Common myeloid progenitor, CD34-positive (primary cell): ENCODE measurements at regions not wholly inside any gene's neighbourhood (a gene's known extent, or its start where the extent isn't known, plus 50 kb on each side); places are given as distances from the start of the nearest gene placed in this dataset.
"Not testable (repeated sequence)": the region's sequence is repeated elsewhere in the genome, so short reads cannot be mapped to it uniquely, and the experiment has no call there.

ENCODE experiments used
- CTCF ChIA-PET: fragments of 350-600 bp; sonication (Branson Sonifier 250); formaldehyde crosslinking; loops from one replicate; lab custom pipeline; 2021; ENCODE audit warnings: antibody characterized with exemption; lab: Charles Lee
- POLR2A ChIA-PET: fragments of 350-600 bp; sonication (Branson Sonifier 250); formaldehyde crosslinking; loops from one replicate; lab custom pipeline; 2021; ENCODE audit warnings: antibody characterized with exemption; lab: Charles Lee
- DNase-seq, 3 donors: peaks; one replicate each; pipeline versions ENCODE4 v3.0.0 to v3.0.0-alpha.2; 2013
- H3K27ac ChIP-seq, 2 experiments: 1 replicate in 1 of 2; 2 replicates in 1 of 2; pipeline ENCODE4 v1.7.0; 2013; ENCODE audit warnings: inconsistent platforms in 2 of 2, low read length in 2 of 2, mild to moderate bottlenecking in 2 of 2, low read depth in 1 of 2, moderate library complexity in 1 of 2; ENCODE audit not compliant: severe bottlenecking in 2 of 2, insufficient read depth in 1 of 2, poor library complexity in 1 of 2
- H3K27me3 ChIP-seq, 5 experiments: replicated peaks in 2 of 5; 1 replicate in 3 of 5; 2 replicates in 2 of 5; pipeline versions ENCODE4 v1.6.1 to v1.7.0; 2013; ENCODE audit warnings: low read length in 4 of 5, mild to moderate bottlenecking in 2 of 5, moderate library complexity in 2 of 5, inconsistent platforms in 1 of 5; ENCODE audit not compliant: insufficient read depth in 5 of 5, control insufficient read depth in 4 of 5
- H3K36me3 ChIP-seq, 4 experiments: 1 replicate in 2 of 4; 2 replicates in 2 of 4; pipeline versions ENCODE4 v1.6.1 to v1.7.0; 2013; ENCODE audit warnings: low read length in 3 of 4, control low read depth in 1 of 4, mild to moderate bottlenecking in 1 of 4; ENCODE audit not compliant: control insufficient read depth in 4 of 4, insufficient read depth in 4 of 4
- H3K4me1 ChIP-seq, 4 experiments: 1 replicate in 3 of 4; 2 replicates in 1 of 4; pipeline versions ENCODE4 v1.6.1 to v1.7.1; 2013; ENCODE audit warnings: low read length in 3 of 4, mild to moderate bottlenecking in 3 of 4, control low read depth in 1 of 4, inconsistent platforms in 1 of 4, moderate library complexity in 1 of 4; ENCODE audit not compliant: control insufficient read depth in 4 of 4, insufficient read depth in 4 of 4; ENCODE audit errors: control extremely low read depth in 1 of 4
- H3K4me3 ChIP-seq, 7 experiments: 1 replicate in 4 of 7; 2 replicates in 3 of 7; pipeline versions ENCODE4 v1.5.1 to v1.7.0; 2013; ENCODE audit warnings: mild to moderate bottlenecking in 7 of 7, low read length in 6 of 7, moderate library complexity in 6 of 7, inconsistent platforms in 2 of 7, low read depth in 2 of 7, control low read depth in 1 of 7; ENCODE audit not compliant: insufficient read depth in 4 of 7, control insufficient read depth in 1 of 7; ENCODE audit errors: extremely low read depth in 1 of 7
- H3K9me3 ChIP-seq, 5 experiments: 1 replicate in 4 of 5; 2 replicates in 1 of 5; pipeline versions ENCODE4 v1.6.1 to v1.7.1; 2013; ENCODE audit warnings: low read length in 4 of 5, mild to moderate bottlenecking in 2 of 5, inconsistent platforms in 1 of 5, low read depth in 1 of 5, moderate library complexity in 1 of 5; ENCODE audit not compliant: control insufficient read depth in 4 of 5, insufficient read depth in 2 of 5; ENCODE audit errors: control extremely low read depth in 1 of 5
- WGBS: methylation state at CpG from one replicate; pipeline ENCODE4 v1.1.5; 2013; ENCODE audit not compliant: insufficient coverage; 5-methylcytosine and 5-hydroxymethylcytosine counted together

DNA sequence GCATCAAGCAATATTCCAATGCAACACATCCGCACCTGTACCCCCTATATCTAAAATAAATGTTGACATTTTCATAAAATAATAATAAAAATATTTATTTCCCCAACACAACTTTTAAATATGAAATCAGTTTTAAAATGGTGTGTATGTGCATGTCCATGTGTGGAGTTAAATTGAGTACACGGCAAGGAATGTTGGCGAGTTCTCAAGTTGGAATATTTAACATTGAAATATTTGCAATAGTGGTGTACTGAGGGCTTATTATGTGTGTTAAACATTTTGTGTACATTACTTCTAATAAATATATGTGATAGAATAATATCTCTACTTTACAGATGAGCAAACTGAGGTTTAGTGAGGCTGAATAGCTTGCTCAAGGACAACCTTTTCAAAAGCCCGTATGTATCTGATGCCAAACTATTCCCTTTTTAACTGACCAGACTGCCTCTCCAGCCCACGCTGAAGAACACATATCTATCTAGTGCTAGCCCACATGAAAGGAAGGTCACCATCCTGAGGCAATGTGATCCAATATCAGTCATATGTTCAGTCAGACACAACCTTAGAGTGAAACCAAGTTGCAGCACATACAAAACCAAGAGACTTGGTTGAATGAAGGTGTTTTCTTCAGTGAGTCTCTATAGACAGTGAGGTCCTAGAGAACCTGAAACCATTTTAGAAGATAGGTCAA, 192.2 kb upstream of the CDH11 start:
- no peak overlapping the region for H3K4me3 ChIP-seq
- H3K27ac ChIP-seq: no peak overlapping the region
- peaks cover 0 to 2% (median 0%) of the 10 kb centered on the region in 5 experiments for H3K27me3 ChIP-seq
- no peak for DNase-seq
- ChIA-PET CTCF (no interaction called here), POLR2A (no interaction called here)
- no peaks in the 10 kb centered on the region for H3K9me3 ChIP-seq
- H3K4me1 ChIP-seq: no peaks in the 10 kb centered on the region
- no peaks in the 10 kb centered on the region for H3K36me3 ChIP-seq
- WGBS: 100% methylated on average over 1 of the region's 5 CpGs

- Histone ChIP-seq H3K36me3 (no peaks in the 10 kb centered on the region), H3K27ac (no peak overlapping the region), H3K9me3 (no peaks in the 10 kb centered on the region), H3K4me1 (no peaks in the 10 kb centered on the region), H3K4me3 (no peak overlapping the region), H3K27me3 (peaks cover 0 to 2% (median 0%) of the 10 kb centered on the region in 5 experiments)
- DNase-seq: no peak
- POLR2A ChIA-PET: no interaction called here
- WGBS: 93% methylated on average over 3 of the region's 3 CpGs
- CTCF ChIA-PET: no interaction called here
Measured at GRCh38 chr16:65312795-65313194, 190.9 kb upstream of the CDH11 start.

- Histone ChIP-seq H3K4me3 (no peak overlapping the region), H3K27ac (no peak overlapping the region), H3K27me3 (peaks cover 0 to 2% (median 0%) of the 10 kb centered on the region in 5 experiments), H3K9me3 (no peaks in the 10 kb centered on the region), H3K4me1 (no peaks in the 10 kb centered on the region), H3K36me3 (no peaks in the 10 kb centered on the region)
- WGBS: no CpG with 5 or more reads among the region's 1 CpG
- ChIA-PET POLR2A (no interaction called here), CTCF (no interaction called here)
- no peak for DNase-seq
Measured at GRCh38 chr16:65312071-65312470, 190.2 kb upstream of the CDH11 start.

GRCh38 chr16:65310491-65310890, 188.6 kb upstream of the CDH11 start:
- DNase-seq, CTCF ChIA-PET, POLR2A ChIA-PET: not testable (repeated sequence)

GRCh38 chr16:65309354-65309753, 187.5 kb upstream of the CDH11 start:
- ChIA-PET CTCF (no interaction called here), POLR2A (no interaction called here)
- Histone ChIP-seq H3K27ac (no peak overlapping the region), H3K4me1 (no peaks in the 10 kb centered on the region), H3K36me3 (no peaks in the 10 kb centered on the region), H3K4me3 (no peak overlapping the region), H3K27me3 (peaks cover 0 to 2% (median 0%) of the 10 kb centered on the region in 5 experiments), H3K9me3 (no peaks in the 10 kb centered on the region)
- DNase-seq: no peak
- 93% methylated on average over 4 of the region's 4 CpGs for WGBS

More at GRCh38 chr16:65310491-65310890, 188.6 kb upstream of the CDH11 start:
- WGBS: 100% methylated on average over 1 of the region's 1 CpG
- not testable (repeated sequence) for H3K4me1 ChIP-seq, H3K4me3 ChIP-seq, H3K9me3 ChIP-seq, H3K27me3 ChIP-seq, H3K36me3 ChIP-seq, H3K27ac ChIP-seq

- no peak overlapping the region for H3K4me3 ChIP-seq
- no peaks in the 10 kb centered on the region for H3K36me3 ChIP-seq
- CTCF ChIA-PET: no interaction called here
- POLR2A ChIA-PET: no interaction called here
- DNase-seq: no peak
- 56% methylated on average over 2 of the region's 2 CpGs for WGBS
- no peak overlapping the region for H3K27ac ChIP-seq
- no peaks in the 10 kb centered on the region for H3K9me3 ChIP-seq
- H3K27me3 ChIP-seq: peaks cover 0 to 2% (median 0%) of the 10 kb centered on the region in 5 experiments
- H3K4me1 ChIP-seq: no peaks in the 10 kb centered on the region
Measured at GRCh38 chr16:65308506-65308905, 186.6 kb upstream of the CDH11 start.

DNA sequence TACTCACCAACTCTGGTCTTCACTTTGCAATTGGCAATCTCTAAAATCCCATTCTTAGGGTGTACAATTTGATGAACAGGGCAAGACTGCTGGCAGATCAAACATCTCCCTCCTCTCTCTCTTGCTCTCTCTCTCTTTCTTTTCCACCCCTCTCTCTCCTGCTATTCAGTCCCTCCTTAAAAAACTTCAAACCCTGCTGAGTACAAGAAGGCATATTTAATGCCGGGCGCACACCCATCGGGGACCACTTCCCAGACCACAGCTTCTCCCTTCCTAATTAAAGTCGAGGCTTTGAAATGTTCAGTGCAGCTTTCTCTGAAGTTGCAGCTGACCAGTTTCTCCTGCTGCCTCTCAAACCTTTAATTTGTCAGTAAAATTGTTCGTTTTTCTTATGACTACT, 185.4 kb upstream of the CDH11 start:
- 52% methylated on average over 4 of the region's 5 CpGs for WGBS
- no peak for DNase-seq
- Histone ChIP-seq H3K4me1 (no peaks in the 10 kb centered on the region), H3K9me3 (no peaks in the 10 kb centered on the region), H3K36me3 (no peaks in the 10 kb centered on the region), H3K27ac (no peak overlapping the region), H3K27me3 (peaks cover 0 to 2% (median 0%) of the 10 kb centered on the region in 5 experiments), H3K4me3 (no peak overlapping the region)
- POLR2A ChIA-PET: no interaction called here
- CTCF ChIA-PET: no interaction called here
